WTC11 (cell line): ENCODE measurements at regions not wholly inside any gene's neighbourhood (a gene's known extent, or its start where the extent isn't known, plus 50 kb on each side); places are given as distances from the start of the nearest gene placed in this dataset.

ENCODE experiments used
- ATAC-seq: fragments of 200-7000 bp; cut with Tn5 transposase; 2 replicates; pipeline ENCODE4 v1.10.0; 2021; ENCODE audit warnings: mild to moderate bottlenecking, moderate library complexity
- CTCF ChIA-PET: fragments of 300-600 bp; sonication (Branson Sonifier 250); formaldehyde crosslinking; loops from one replicate; lab custom pipeline; 2021; ENCODE audit warnings: antibody characterized with exemption; lab: Charles Lee
- POLR2A ChIA-PET: fragments of 350-600 bp; sonication (Branson Sonifier 250); formaldehyde crosslinking; loops from one replicate; lab custom pipeline; 2021; ENCODE audit warnings: antibody characterized with exemption; lab: Charles Lee
- DNase-seq: peaks from one replicate; pipeline ENCODE4 v3.0.0; 2021; ENCODE audit warnings: low spot score
- H3K27ac Mint-ChIP-seq: 2 replicates; pipeline ENCODE4 v1.8.0; 2021; ENCODE audit warnings: mixed read lengths
- H3K27me3 Mint-ChIP-seq: 2 replicates; pipeline ENCODE4 v1.8.0; 2021; ENCODE audit warnings: low read depth, mild to moderate bottlenecking, moderate library complexity, mixed read lengths
- H3K36me3 Mint-ChIP-seq: 2 replicates; pipeline ENCODE4 v1.8.0; 2021; ENCODE audit warnings: mixed read lengths
- H3K4me1 Mint-ChIP-seq: 2 replicates; pipeline ENCODE4 v1.8.0; 2022; ENCODE audit warnings: mixed read lengths
- H3K4me3 Mint-ChIP-seq: 2 replicates; pipeline ENCODE4 v1.8.0; 2021; ENCODE audit warnings: mild to moderate bottlenecking, moderate library complexity, mixed read lengths
- H3K9me3 Mint-ChIP-seq: 2 replicates; pipeline ENCODE4 v1.8.0; 2021; ENCODE audit warnings: mixed read lengths
- ATF2 ChIP-seq: sonication (generic); formaldehyde crosslinking; IDR thresholded peaks from 2 replicates; pipeline ENCODE4 v1.8.1; 2022; ENCODE audit warnings: low read depth, missing genetic modification reagents, borderline replicate concordance
- CREB1 ChIP-seq: sonication (generic); formaldehyde crosslinking; IDR thresholded peaks from 2 replicates; pipeline ENCODE4 v1.8.0; 2023; ENCODE audit warnings: mild to moderate bottlenecking, missing genetic modification reagents
- CTCF ChIP-seq: fragments of 200-600 bp; IDR thresholded peaks from 2 replicates; pipeline ENCODE4 v1.8.0; 2022; ENCODE audit warnings: antibody characterized with exemption
- EMX1 ChIP-seq: fragments of 250-450 bp; sonication (Bioruptor Pico); IDR thresholded peaks from 2 replicates; pipeline ENCODE4 v1.8.0; 2021; ENCODE audit warnings: mild to moderate bottlenecking
- ETV6 ChIP-seq: sonication (generic); formaldehyde crosslinking; IDR thresholded peaks from 2 replicates; pipeline ENCODE4 v1.8.1; 2022; ENCODE audit warnings: mild to moderate bottlenecking, missing genetic modification reagents
- FOXJ3 ChIP-seq: sonication (generic); formaldehyde crosslinking; IDR thresholded peaks from 2 replicates; pipeline ENCODE4 v1.9.0; 2021; ENCODE audit warnings: missing genetic modification reagents, mild to moderate bottlenecking, borderline replicate concordance
- GABPB1 ChIP-seq: sonication (generic); formaldehyde crosslinking; IDR thresholded peaks from 2 replicates; pipeline ENCODE4 v1.8.1; 2023; ENCODE audit warnings: mild to moderate bottlenecking, missing genetic modification reagents
- IRF2 ChIP-seq: sonication (generic); formaldehyde crosslinking; IDR thresholded peaks from 2 replicates; pipeline ENCODE4 v1.8.0; 2022; ENCODE audit warnings: low read depth, missing genetic modification reagents, borderline replicate concordance
- JAZF1 ChIP-seq: fragments of 250-450 bp; sonication (Bioruptor Pico); IDR thresholded peaks from 2 replicates; pipeline ENCODE4 v1.9.0; 2021; ENCODE audit warnings: moderate library complexity, mild to moderate bottlenecking, inconsistent platforms
- JUN ChIP-seq: sonication (generic); formaldehyde crosslinking; IDR thresholded peaks from 2 replicates; pipeline ENCODE4 v1.8.0; 2023; ENCODE audit warnings: mild to moderate bottlenecking, missing genetic modification reagents
- MYBL2 ChIP-seq: sonication (generic); formaldehyde crosslinking; IDR thresholded peaks from 2 replicates; pipeline ENCODE4 v1.8.1; 2023; ENCODE audit warnings: mild to moderate bottlenecking, moderate library complexity, missing genetic modification reagents
- NFATC4 ChIP-seq: fragments of 250-450 bp; sonication (Bioruptor Pico); IDR thresholded peaks from 2 replicates; pipeline ENCODE4 v1.9.0; 2021; ENCODE audit warnings: mild to moderate bottlenecking
- NR2C2 ChIP-seq: sonication (generic); formaldehyde crosslinking; IDR thresholded peaks from 2 replicates; pipeline ENCODE4 v1.8.0; 2022; ENCODE audit warnings: mild to moderate bottlenecking, missing genetic modification reagents
- NR3C1 ChIP-seq: sonication (generic); formaldehyde crosslinking; conservative IDR thresholded peaks from 2 replicates; pipeline ENCODE4 v1.8.1; 2023; ENCODE audit warnings: low read depth, mild to moderate bottlenecking, missing genetic modification reagents
- OVOL2 ChIP-seq: fragments of 250-450 bp; sonication (Bioruptor Pico); IDR thresholded peaks from 2 replicates; pipeline ENCODE4 v1.9.0; 2021; ENCODE audit warnings: mild to moderate bottlenecking, borderline replicate concordance
- RELA ChIP-seq: sonication (generic); formaldehyde crosslinking; IDR thresholded peaks from 2 replicates; pipeline ENCODE4 v1.8.1; 2022; ENCODE audit warnings: missing genetic modification reagents, mild to moderate bottlenecking, borderline replicate concordance
- SMAD3 ChIP-seq: sonication (generic); formaldehyde crosslinking; IDR thresholded peaks from 2 replicates; pipeline ENCODE4 v1.8.0; 2022; ENCODE audit warnings: missing genetic modification reagents, mild to moderate bottlenecking, borderline replicate concordance
- STAT6 ChIP-seq: sonication (generic); formaldehyde crosslinking; conservative IDR thresholded peaks from 2 replicates; pipeline ENCODE4 v1.8.1; 2023; ENCODE audit warnings: mild to moderate bottlenecking, low read depth, missing genetic modification reagents, moderate library complexity
- TCF7 ChIP-seq: sonication (generic); formaldehyde crosslinking; IDR thresholded peaks from 2 replicates; pipeline ENCODE4 v1.8.0; 2022; ENCODE audit warnings: mild to moderate bottlenecking, low read depth, missing genetic modification reagents, moderate library complexity
- TP53 ChIP-seq: sonication (generic); formaldehyde crosslinking; IDR thresholded peaks from 2 replicates; pipeline ENCODE4 v1.8.1; 2023; ENCODE audit warnings: mild to moderate bottlenecking, missing genetic modification reagents
- ZBTB21 ChIP-seq: sonication (generic); formaldehyde crosslinking; IDR thresholded peaks from 2 replicates; pipeline ENCODE4 v1.8.1; 2023; ENCODE audit warnings: mild to moderate bottlenecking, missing genetic modification reagents, borderline replicate concordance
- ZNF121 ChIP-seq: sonication (generic); formaldehyde crosslinking; IDR thresholded peaks from 2 replicates; pipeline ENCODE4 v1.8.0; 2023; ENCODE audit warnings: missing genetic modification reagents
- ZNF138 ChIP-seq: sonication (generic); formaldehyde crosslinking; conservative IDR thresholded peaks from 2 replicates; pipeline ENCODE4 v1.8.1; 2022; ENCODE audit warnings: mild to moderate bottlenecking, moderate library complexity, missing genetic modification reagents
- ZNF232 ChIP-seq: sonication (generic); formaldehyde crosslinking; IDR thresholded peaks from 2 replicates; pipeline ENCODE4 v1.8.0; 2022; ENCODE audit warnings: mild to moderate bottlenecking, missing genetic modification reagents
- ZNF281 ChIP-seq: sonication (generic); formaldehyde crosslinking; IDR thresholded peaks from 2 replicates; pipeline ENCODE4 v1.8.0; 2023; ENCODE audit warnings: mild to moderate bottlenecking, missing genetic modification reagents
- TF ChIP-seq, protein P1 (sequence below): sonication (generic); formaldehyde crosslinking; IDR thresholded peaks from 2 replicates; pipeline ENCODE4 v1.8.1; 2022; ENCODE audit warnings: mild to moderate bottlenecking, moderate library complexity, missing genetic modification reagents

GRCh38 chr2:172172513-172173173 lies 69.9 kb upstream of the DLX2 start:
- Mint-ChIP-seq H3K4me3 (peak overlapping the region; percentile 67), H3K27me3 (peaks cover 10% of the 10 kb centered on the region), H3K27ac (no peak overlapping the region), H3K9me3 (peaks cover 8% of the 10 kb centered on the region), H3K4me1 (peaks cover 19% of the 10 kb centered on the region), H3K36me3 (no peaks in the 10 kb centered on the region)
- DNase-seq = peak; percentile 87
- POLR2A ChIA-PET = interaction anchor here (0.6 to 1.5 kb wide), 7 partner anchors 8 to 314 kb away, joined by 3 to 11 read pairs (median 3); partner anchors contain the start of gene ITGA6
- peak; percentile 99 for ATAC-seq
- CTCF ChIA-PET = interaction anchor here (0.5 to 6.6 kb wide), 47 partner anchors 8 to 949 kb away, joined by 3 to 136 read pairs (median 4); partner anchors contain the start of gene ITGA6
- TF ChIP-seq ZBTB21 (CRISPR knock-in tag) (peak; percentile 89), ZNF138 (CRISPR knock-in tag) (peak; percentile 77; the same call in 1 of the 2 replicates), FOXJ3 (CRISPR knock-in tag) (no peak), ZNF232 (no peak), NR3C1 (CRISPR knock-in tag) (peak; percentile 93; the same call in 1 of the 2 replicates), GABPB1 (CRISPR knock-in tag) (peak; percentile 86), ZNF121 (CRISPR knock-in tag) (no peak), ETV6 (CRISPR knock-in tag) (peak; percentile 86), NFATC4 (CRISPR knock-in tag) (no peak), CTCF (0 out of 2 replicates have a peak, but pooled peaks have one; percentile 44), CREB1 (no peak), TP53 (CRISPR knock-in tag) (peak; percentile 73; the same call in 1 of the 2 replicates), EMX1 (CRISPR knock-in tag) (no peak), ZNF281 (CRISPR knock-in tag) (no peak), OVOL2 (CRISPR knock-in tag) (no peak), ATF2 (CRISPR knock-in tag) (no peak), JUN (CRISPR knock-in tag) (no peak), SMAD3 (CRISPR knock-in tag) (no peak), TCF7 (no peak), RELA (no peak), MYBL2 (CRISPR knock-in tag) (no peak), STAT6 (CRISPR knock-in tag) (no peak), NR2C2 (CRISPR knock-in tag) (no peak), JAZF1 (CRISPR knock-in tag) (no peak), IRF2 (no peak)
- TF ChIP-seq, protein P1, sequence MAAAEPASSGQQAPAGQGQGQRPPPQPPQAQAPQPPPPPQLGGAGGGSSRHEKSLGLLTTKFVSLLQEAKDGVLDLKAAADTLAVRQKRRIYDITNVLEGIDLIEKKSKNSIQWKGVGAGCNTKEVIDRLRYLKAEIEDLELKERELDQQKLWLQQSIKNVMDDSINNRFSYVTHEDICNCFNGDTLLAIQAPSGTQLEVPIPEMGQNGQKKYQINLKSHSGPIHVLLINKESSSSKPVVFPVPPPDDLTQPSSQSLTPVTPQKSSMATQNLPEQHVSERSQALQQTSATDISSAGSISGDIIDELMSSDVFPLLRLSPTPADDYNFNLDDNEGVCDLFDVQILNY (CRISPR knock-in tag) = peak; percentile 61; the same call in 1 of the 2 replicates
